ENCODE measurements at regions not wholly inside any gene's neighbourhood (a gene's known extent, or its start where the extent isn't known, plus 50 kb on each side); places are given as distances from the start of the nearest gene placed in this dataset.

- TF ChIP-seq GATA2 (IDR thresholded peaks at IDR 0.05; ENCODE audit: low read depth, low read length) (no peak), GATA3 (IDR thresholded peaks at IDR 0.05; ENCODE audit: low read depth, low read length) (no peak)
Observed at GRCh38 chr15:50854601-50855490, 53.6 kb upstream of the AP4E1 start.
